ENCODE measurements at regions not wholly inside any gene's neighbourhood (a gene's known extent, or its start where the extent isn't known, plus 50 kb on each side); places are given as distances from the start of the nearest gene placed in this dataset.

- TF ChIP-seq JUND (IDR thresholded peaks at IDR 0.05; ENCODE audit: low read depth): no peak
These were observed 82.2 kb upstream of the HABP2 start for GRCh38 chr10:113470372-113471240.

DNA sequence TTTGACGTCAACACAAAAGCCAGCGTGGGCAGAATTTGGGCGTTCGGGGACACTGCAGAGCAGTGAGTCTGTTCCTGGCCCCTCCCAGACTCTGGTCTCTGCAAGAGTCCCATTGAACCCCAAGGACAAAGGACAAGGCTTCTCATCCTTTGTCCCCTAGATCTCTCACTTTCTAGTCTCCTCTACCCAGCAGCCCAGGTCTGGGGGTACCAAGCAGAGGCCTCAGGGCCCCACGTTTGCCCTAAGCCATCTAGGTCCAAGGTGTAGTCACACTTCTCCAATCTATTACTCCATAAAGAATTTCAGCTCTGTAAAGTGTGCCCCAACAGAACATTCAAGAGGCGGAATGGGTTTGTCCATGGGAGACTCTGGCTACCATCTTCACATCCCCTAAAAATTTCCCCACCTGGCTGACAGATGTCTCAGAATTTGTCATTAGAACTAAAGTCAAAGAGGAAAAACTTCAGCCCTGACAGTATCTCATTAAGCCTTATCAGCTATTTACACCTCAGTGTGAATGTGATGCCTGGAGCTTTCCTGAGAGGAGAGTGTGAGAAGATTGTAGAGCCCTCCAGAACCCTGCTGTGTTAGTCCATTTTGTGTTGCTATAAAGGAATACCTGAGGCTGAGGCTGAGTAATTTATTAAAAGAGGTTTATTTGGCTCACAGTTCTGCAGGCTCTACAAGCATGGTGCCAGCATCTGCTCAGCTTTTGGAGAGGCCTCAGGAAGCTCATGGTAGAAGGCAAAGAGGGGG, 81.4 kb upstream of the HABP2 start:
- DNase-seq (ENCODE audit: low read depth in 1 of 2, low spot score in 1 of 2): no peak
- in situ Hi-C loops (cut with HindIII; ENCODE audit: low pct_unique_long_range_greater_than_20kb, low sequenced_read_pairs): no loop called here
- no peak for TF ChIP-seq JUND (IDR thresholded peaks at IDR 0.05; ENCODE audit: low read depth)

More at GRCh38 chr10:113470372-113471240, 82.2 kb upstream of the HABP2 start:
- no peak for DNase-seq (ENCODE audit: low read depth in 1 of 2, low spot score in 1 of 2)
- in situ Hi-C loops (cut with HindIII; ENCODE audit: low pct_unique_long_range_greater_than_20kb, low sequenced_read_pairs): no loop called here

GRCh38 chr10:113473011-113473410, 79.8 kb upstream of the HABP2 start:
- no peak for TF ChIP-seq JUND (IDR thresholded peaks at IDR 0.05; ENCODE audit: low read depth)
- DNase-seq (ENCODE audit: low read depth in 1 of 2, low spot score in 1 of 2): no peak
- in situ Hi-C loops (cut with HindIII; ENCODE audit: low pct_unique_long_range_greater_than_20kb, low sequenced_read_pairs): no loop called here

DNA sequence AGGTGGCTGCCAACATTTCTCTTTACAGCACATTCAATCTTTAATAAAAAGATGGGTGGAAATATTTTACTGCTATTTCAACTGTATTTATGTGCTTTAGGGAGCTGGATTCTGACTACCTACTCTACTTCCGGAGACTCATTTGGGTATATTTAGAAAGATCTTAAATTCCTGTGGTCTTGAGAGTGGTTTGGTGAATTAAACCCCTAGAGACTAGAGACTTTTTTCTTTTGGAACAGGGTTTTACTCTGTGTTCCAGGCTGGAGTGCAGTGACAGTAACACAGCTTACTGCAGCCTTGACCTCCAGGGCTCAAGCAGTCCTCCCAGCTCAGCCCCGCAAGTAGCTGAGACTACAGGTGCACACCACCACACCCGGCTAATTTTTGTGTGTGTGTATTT, 79.0 kb upstream of the HABP2 start:
- no peak for DNase-seq (ENCODE audit: low read depth in 1 of 2, low spot score in 1 of 2)
- TF ChIP-seq JUND (IDR thresholded peaks at IDR 0.05; ENCODE audit: low read depth): no peak
- in situ Hi-C loops (cut with HindIII; ENCODE audit: low pct_unique_long_range_greater_than_20kb, low sequenced_read_pairs): no loop called here

- no peak for TF ChIP-seq JUND (IDR thresholded peaks at IDR 0.05; ENCODE audit: low read depth)
- peak in 1 of 2 experiments; percentile 62 for DNase-seq (ENCODE audit: low read depth in 1 of 2, low spot score in 1 of 2)
- in situ Hi-C loops (cut with HindIII; ENCODE audit: low pct_unique_long_range_greater_than_20kb, low sequenced_read_pairs): no loop called here
These were observed 78.1 kb upstream of the HABP2 start for GRCh38 chr10:113474752-113475151.

GRCh38 chr10:113475381-113475807, 77.5 kb upstream of the HABP2 start:
- in situ Hi-C loops (cut with HindIII; ENCODE audit: low pct_unique_long_range_greater_than_20kb, low sequenced_read_pairs): no loop called here
- TF ChIP-seq JUND (IDR thresholded peaks at IDR 0.05; ENCODE audit: low read depth): peak; percentile 63; the same call in 1 of the 2 replicates
- DNase-seq (ENCODE audit: low read depth in 1 of 2, low spot score in 1 of 2): peak; percentile 39 to 96

GRCh38 chr10:113476191-113476590, 76.7 kb upstream of the HABP2 start:
- in situ Hi-C loops (cut with HindIII; ENCODE audit: low pct_unique_long_range_greater_than_20kb, low sequenced_read_pairs): no loop called here
- no peak for TF ChIP-seq JUND (IDR thresholded peaks at IDR 0.05; ENCODE audit: low read depth)
- peak in 1 of 2 experiments; percentile 43 for DNase-seq (ENCODE audit: low read depth in 1 of 2, low spot score in 1 of 2)

DNA sequence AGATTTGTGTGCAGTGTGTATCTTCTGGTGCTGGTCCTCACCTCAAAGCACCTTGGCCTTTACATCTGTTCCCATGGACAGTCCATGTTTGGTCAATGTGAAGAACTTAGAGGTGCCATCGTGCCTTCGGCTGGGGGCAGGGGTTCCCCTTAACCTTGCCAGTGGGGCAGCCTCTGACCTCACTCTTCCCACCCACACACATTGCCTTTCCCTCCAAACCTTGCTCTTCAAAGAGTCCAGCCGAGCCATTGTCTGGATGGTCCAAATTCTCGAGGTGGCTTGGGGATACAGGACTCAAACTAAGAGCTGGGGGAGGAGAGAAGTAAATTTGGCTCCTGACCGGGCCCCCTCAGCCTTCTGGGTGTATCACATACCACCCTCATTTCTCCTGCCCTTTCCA, 76.2 kb upstream of the HABP2 start:
- in situ Hi-C loops (cut with HindIII; ENCODE audit: low pct_unique_long_range_greater_than_20kb, low sequenced_read_pairs): no loop called here
- TF ChIP-seq JUND (IDR thresholded peaks at IDR 0.05; ENCODE audit: low read depth): no peak
- no peak for DNase-seq (ENCODE audit: low read depth in 1 of 2, low spot score in 1 of 2)

DNA sequence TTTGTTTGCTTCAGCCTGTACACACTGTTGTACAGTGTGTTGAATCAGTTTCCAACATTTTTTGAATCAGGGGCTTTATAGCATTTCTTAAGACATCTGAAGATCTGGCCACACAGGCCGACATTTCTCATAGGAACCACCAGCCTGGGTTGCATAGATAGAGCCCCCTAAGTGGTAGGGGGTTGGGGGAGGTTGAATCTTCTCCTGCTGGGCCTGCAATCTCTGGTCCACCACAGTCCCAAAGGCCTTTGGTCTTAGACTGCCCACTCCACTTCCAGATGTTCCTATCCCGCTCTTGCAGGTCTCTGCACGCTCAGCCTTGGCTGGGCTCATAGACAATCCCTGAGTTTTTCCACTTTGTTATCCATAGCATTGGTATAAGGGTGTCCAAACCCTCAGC, 75.4 kb upstream of the HABP2 start:
- in situ Hi-C loops (cut with HindIII; ENCODE audit: low pct_unique_long_range_greater_than_20kb, low sequenced_read_pairs): no loop called here
- no peak for DNase-seq (ENCODE audit: low read depth in 1 of 2, low spot score in 1 of 2)
- TF ChIP-seq JUND (IDR thresholded peaks at IDR 0.05; ENCODE audit: low read depth): no peak

GRCh38 chr10:113479346-113480080, 73.3 kb upstream of the HABP2 start:
- TF ChIP-seq JUND (IDR thresholded peaks at IDR 0.05; ENCODE audit: low read depth): no peak
- peak in 1 of 2 experiments; percentile 31 for DNase-seq (ENCODE audit: low read depth in 1 of 2, low spot score in 1 of 2)
- in situ Hi-C loops (cut with HindIII; ENCODE audit: low pct_unique_long_range_greater_than_20kb, low sequenced_read_pairs): no loop called here

GRCh38 chr10:113480081-113480360, 72.8 kb upstream of the HABP2 start:
- in situ Hi-C loops (cut with HindIII; ENCODE audit: low pct_unique_long_range_greater_than_20kb, low sequenced_read_pairs): no loop called here
- no peak for DNase-seq (ENCODE audit: low read depth in 1 of 2, low spot score in 1 of 2)
- TF ChIP-seq JUND (IDR thresholded peaks at IDR 0.05; ENCODE audit: low read depth): no peak

DNA sequence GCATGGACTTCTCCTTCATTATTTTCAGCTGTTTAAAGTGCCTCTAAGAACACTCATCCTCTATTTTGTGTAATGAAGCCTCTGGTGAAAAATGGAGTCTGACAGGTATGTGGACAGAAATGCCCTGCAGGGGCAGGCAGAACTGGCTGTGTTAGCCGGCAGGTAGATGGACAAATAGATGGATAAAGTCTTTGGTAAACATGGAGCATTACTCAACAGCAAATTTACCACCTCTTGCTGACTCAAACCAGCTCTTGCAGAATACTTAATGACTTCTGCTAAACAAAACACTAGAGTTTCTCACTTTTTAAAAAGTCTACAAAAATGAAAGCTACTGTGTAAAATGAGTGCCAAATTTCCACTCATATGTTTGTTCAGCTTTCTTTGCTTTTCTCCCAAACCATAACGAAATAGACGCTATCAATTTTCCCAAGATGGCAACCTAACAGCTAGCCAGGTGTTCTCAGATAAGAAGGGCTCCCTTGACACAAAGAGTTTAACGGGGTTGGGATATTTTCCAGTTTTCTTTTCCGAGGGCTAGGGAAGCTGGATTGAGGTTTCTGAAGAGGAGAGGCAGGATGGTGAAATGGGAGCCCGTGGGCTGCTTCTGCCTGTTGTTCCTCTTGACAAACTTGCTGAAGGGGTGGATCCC, 71.9 kb upstream of the HABP2 start:
- in situ Hi-C loops (cut with HindIII; ENCODE audit: low pct_unique_long_range_greater_than_20kb, low sequenced_read_pairs): no loop called here

More for the DNA sequence above, 71.9 kb upstream of the HABP2 start:
- peak; percentile 85 for TF ChIP-seq JUND (IDR thresholded peaks at IDR 0.05; ENCODE audit: low read depth)
- peak in 1 of 2 experiments; percentile 95 for DNase-seq (ENCODE audit: low read depth in 1 of 2, low spot score in 1 of 2)
